GM12878 (cell line): ENCODE measurements at regions not wholly inside any gene's neighbourhood (a gene's known extent, or its start where the extent isn't known, plus 50 kb on each side); places are given as distances from the start of the nearest gene placed in this dataset.

Source experiments
- ATAC-seq: fragments of 200-7000 bp; cut with Tn5 transposase; 3 replicates; pipeline ENCODE4 v1.9.1; 2020; ENCODE audit warnings: mild to moderate bottlenecking, moderate library complexity
- BruUV-seq: library from RNA; stranded (reverse); fragments of 400-500 nt; replicated peaks from 2 replicates; lab custom pipeline; 2021; lab: Mats Ljungman, UMichigan
- CTCF ChIA-PET: fragments of 300-600 bp; sonication (Branson Sonifier 250); formaldehyde crosslinking; extraction: SDS; loops from one replicate; lab custom pipeline; 2021; ENCODE audit warnings: inconsistent platforms; lab: Yijun Ruan, JAX
- POLR2A ChIA-PET: fragments of 350-600 bp; formaldehyde crosslinking; extraction: SDS; loops from one replicate; lab custom pipeline; 2021; ENCODE audit warnings: inconsistent platforms; lab: Charles Lee
- RAD21 ChIA-PET: fragments of 300-600 bp; sonication (Branson Sonifier 250); formaldehyde crosslinking; loops from one replicate; lab custom pipeline; 2023; ENCODE audit warnings: antibody characterized with exemption; ENCODE audit not compliant: unreplicated experiment; lab: Charles Lee
- SMC1A ChIA-PET: fragments of 300-600 bp; sonication (Branson Sonifier 250); formaldehyde crosslinking; loops from one replicate; lab custom pipeline; 2023; ENCODE audit not compliant: unreplicated experiment, uncharacterized antibody; lab: Charles Lee
- DNase-seq: peaks from one replicate; pipeline ENCODE4 v3.0.0-alpha.2; 2011; ENCODE audit warnings: low read depth, low spot score
- FAIRE-seq: peaks from 3 replicates; lab custom pipeline; 2011; peaks lifted over from hg19 to GRCh38; lab: Jason Lieb, UNC
- H2AFZ ChIP-seq: 2 replicates; pipeline ENCODE4 v1.6.0; 2011; ENCODE audit warnings: low read depth, low read length, control low read depth; ENCODE audit not compliant: control insufficient read depth
- H3K27ac ChIP-seq: 2 replicates; pipeline ENCODE4 v1.5.1; 2011; ENCODE audit warnings: control low read depth; ENCODE audit not compliant: control insufficient read depth, insufficient read depth
- H3K27me3 ChIP-seq, 2 experiments: replicated peaks in 1 of 2; 2 replicates each; pipeline versions ENCODE4 v1.6.0 to v1.6.1; 2011; ENCODE audit warnings: low read length in 1 of 2; ENCODE audit not compliant: control insufficient read depth in 2 of 2, insufficient read depth in 2 of 2
- H3K36me3 ChIP-seq, 2 experiments: 2 replicates each; pipeline ENCODE4 v1.5.1; 2011; ENCODE audit warnings: low read length in 1 of 2; ENCODE audit not compliant: control insufficient read depth in 2 of 2, insufficient read depth in 2 of 2
- H3K4me1 ChIP-seq: 2 replicates; pipeline ENCODE4 v1.6.1; 2011; ENCODE audit warnings: mild to moderate bottlenecking, low read length, moderate library complexity, mixed read lengths; ENCODE audit not compliant: control insufficient read depth, insufficient read depth
- H3K4me2 ChIP-seq: 2 replicates; pipeline ENCODE4 v1.6.0; 2011; ENCODE audit warnings: control low read depth; ENCODE audit not compliant: control insufficient read depth, insufficient read depth
- H3K4me3 ChIP-seq: fragments of 200-600 bp; sonication (generic); 2 replicates; pipeline ENCODE4 v1.5.1; 2016
- H3K79me2 ChIP-seq: 2 replicates; pipeline ENCODE4 v1.6.0; 2011; ENCODE audit warnings: low read length; ENCODE audit not compliant: control insufficient read depth, insufficient read depth
- H3K9ac ChIP-seq: 2 replicates; pipeline ENCODE4 v1.8.0; 2011; ENCODE audit warnings: low read length, control low read depth, mixed read lengths; ENCODE audit not compliant: control insufficient read depth, insufficient read depth
- H3K9me3 ChIP-seq: replicated peaks from 3 replicates; pipeline ENCODE4 v1.5.1; 2011; ENCODE audit warnings: mild to moderate bottlenecking, low read length; ENCODE audit not compliant: control insufficient read depth, insufficient read depth
- H4K20me1 ChIP-seq: 2 replicates; pipeline ENCODE4 v1.6.0; 2011; ENCODE audit not compliant: control insufficient read depth, insufficient read depth
- BACH1 ChIP-seq: fragments of 450-650 bp; IDR thresholded peaks from 2 replicates; pipeline ENCODE4 v1.6.1; 2017; ENCODE audit warnings: mild to moderate bottlenecking, borderline replicate concordance
- CBX5 ChIP-seq: sonication (generic); IDR thresholded peaks from 2 replicates; pipeline ENCODE4 v1.6.1; 2016; ENCODE audit warnings: low read depth, moderate library complexity, mild to moderate bottlenecking, inconsistent platforms
- CHD4 ChIP-seq: fragments of 200-600 bp; sonication (generic); IDR thresholded peaks from 2 replicates; pipeline ENCODE4 v1.6.1; 2016; ENCODE audit warnings: mild to moderate bottlenecking
- CREB1 ChIP-seq: IDR thresholded peaks from 2 replicates; pipeline ENCODE4 v1.6.1; 2012; ENCODE audit warnings: low read depth, mild to moderate bottlenecking, inconsistent platforms
- EED ChIP-seq: sonication (generic); IDR thresholded peaks from 2 replicates; pipeline ENCODE4 v1.6.1; 2016; ENCODE audit warnings: antibody characterized with exemption, low read depth
- HCFC1 ChIP-seq: fragments of 150-350 bp; IDR thresholded peaks from 2 replicates; pipeline ENCODE4 v1.6.1; 2014; ENCODE audit warnings: low read length
- HDAC2 ChIP-seq: fragments of 200-600 bp; sonication (generic); IDR thresholded peaks from 2 replicates; pipeline ENCODE4 v1.6.1; 2017
- MEF2B ChIP-seq: fragments of 450-650 bp; IDR thresholded peaks from 2 replicates; pipeline ENCODE4 v1.6.1; 2018; ENCODE audit warnings: mild to moderate bottlenecking, moderate library complexity; ENCODE audit not compliant: partially characterized antibody, poor library complexity, severe bottlenecking
- SIN3A ChIP-seq: IDR thresholded peaks from 2 replicates; pipeline ENCODE4 v1.6.1; 2012; ENCODE audit warnings: low read depth, low read length, improper control_type of control experiment
- SIX5 ChIP-seq: IDR thresholded peaks from 2 replicates; pipeline ENCODE4 v1.6.1; 2011; ENCODE audit warnings: mild to moderate bottlenecking, low read depth, low read length, moderate library complexity; ENCODE audit not compliant: severe bottlenecking
- ZBTB33 ChIP-seq: fragments of 450-650 bp; IDR thresholded peaks from 2 replicates; pipeline ENCODE4 v1.6.1; 2017; ENCODE audit warnings: mild to moderate bottlenecking
- ZNF217 ChIP-seq: fragments of 450-650 bp; IDR thresholded peaks from 2 replicates; pipeline ENCODE4 v1.6.1; 2017; ENCODE audit warnings: antibody characterized with exemption, mild to moderate bottlenecking
- ZNF384 ChIP-seq: IDR thresholded peaks from 2 replicates; pipeline ENCODE4 v1.6.1; 2012; ENCODE audit warnings: low read depth, mild to moderate bottlenecking, low read length, improper control_type of control experiment, borderline replicate concordance
- ZZZ3 ChIP-seq: IDR thresholded peaks from 2 replicates; pipeline ENCODE4 v1.6.1; 2011; ENCODE audit warnings: low read depth; ENCODE audit not compliant: control insufficient read depth, insufficient read length
- WGBS: methylation state at CpG from one replicate; pipeline ENCODE4 v1.1.6; 2016; ENCODE audit warnings: low lambda C conversion rate; ENCODE audit not compliant: insufficient replicate concordance, insufficient coverage; ENCODE audit errors: missing lambda C conversion rate; 5-methylcytosine and 5-hydroxymethylcytosine counted together
- in situ Hi-C: fragments of 300-500 bp; cut with MboI; formaldehyde crosslinking; loops from 9 replicates; pipeline ENCODE4 v1.14.3; 2018; ENCODE audit warnings: mixed read lengths
- intact Hi-C: fragments of 100-400 bp; cut with micrococcal nuclease; formaldehyde crosslinking; loops from one replicate; pipeline ENCODE4 v1.14.2; 2022; ENCODE audit not compliant: unreplicated experiment

GRCh38 chr16:35174016-35174415, 1714.6 kb downstream of the TP53TG3F start:
- TF ChIP-seq CHD4 = no peak
- TF ChIP-seq ZBTB33 = no peak
- TF ChIP-seq SIN3A = no peak
- no peak for TF ChIP-seq BACH1
- no peaks in the 10 kb centered on the region for H3K27me3 ChIP-seq
- H3K4me2 ChIP-seq = no peak overlapping the region
- CTCF ChIA-PET = no interaction called here
- no peaks in the 10 kb centered on the region for H3K79me2 ChIP-seq
- RAD21 ChIA-PET = no interaction called here
- no peaks in the 10 kb centered on the region for H3K36me3 ChIP-seq
- POLR2A ChIA-PET = no interaction called here
- intact Hi-C loops = no loop called here
- H3K9me3 ChIP-seq = no peaks in the 10 kb centered on the region; the same call in 2 of the 3 replicates
- in situ Hi-C loops = loop anchor here (5.0 to 10.0 kb wide), 2 partner anchors 63 to 101 kb away; no protein-coding TSS in a partner anchor
- no peaks in the 10 kb centered on the region for H4K20me1 ChIP-seq
- H3K4me1 ChIP-seq = no peaks in the 10 kb centered on the region
- 58% methylated on average over 4 of the region's 4 CpGs for WGBS
- no peak overlapping the region for H2AFZ ChIP-seq
- FAIRE-seq (no peak), DNase-seq (no peak), ATAC-seq (no peak)
- SMC1A ChIA-PET = no interaction called here
- H3K4me3 ChIP-seq = no peak overlapping the region
- H3K9ac ChIP-seq = no peak overlapping the region
- BruUV-seq = no TSS peak
- no peak overlapping the region for H3K27ac ChIP-seq

- no peak overlapping the region for H3K27ac ChIP-seq
- H3K79me2 ChIP-seq = no peaks in the 10 kb centered on the region
- H3K4me3 ChIP-seq = no peak overlapping the region
- intact Hi-C loops = no loop called here
- no peaks in the 10 kb centered on the region for H3K27me3 ChIP-seq
- in situ Hi-C loops = loop anchor here (10.0 to 25.0 kb wide), 2 partner anchors 98 to 411 kb away; no protein-coding TSS in a partner anchor
- no peak overlapping the region for H2AFZ ChIP-seq
- SMC1A ChIA-PET = no interaction called here
- RAD21 ChIA-PET = no interaction called here
- POLR2A ChIA-PET = no interaction called here
- 28% methylated on average over 5 of the region's 5 CpGs for WGBS
- no peak overlapping the region for H3K9ac ChIP-seq
- FAIRE-seq (no peak), ATAC-seq (no peak), DNase-seq (no peak)
- TF ChIP-seq ZNF217 (no peak), EED (no peak), CBX5 (no peak), SIX5 (no peak), ZBTB33 (no peak), HDAC2 (no peak), CREB1 (no peak), HCFC1 (no peak), ZZZ3 (no peak), MEF2B (no peak), ZNF384 (no peak)
- no peaks in the 10 kb centered on the region; the same call in 2 of the 3 replicates for H3K9me3 ChIP-seq
- H3K36me3 ChIP-seq = no peaks in the 10 kb centered on the region
- CTCF ChIA-PET = no interaction called here
- no TSS peak for BruUV-seq
- no peaks in the 10 kb centered on the region for H3K4me1 ChIP-seq
- H4K20me1 ChIP-seq = no peaks in the 10 kb centered on the region
- H3K4me2 ChIP-seq = no peak overlapping the region
Observed at GRCh38 chr16:35176449-35176848, 1717.0 kb downstream of the TP53TG3F start.
